Esophagus muscularis mucosa (tissue), 3 donors: ENCODE measurements at regions not wholly inside any gene's neighbourhood (a gene's known extent, or its start where the extent isn't known, plus 50 kb on each side); places are given as distances from the start of the nearest gene placed in this dataset.

Source experiments
- EP300 ChIP-seq: sonication (generic); formaldehyde crosslinking; IDR thresholded peaks from one replicate; pipeline ENCODE4 v1.6.1; 2017; ENCODE audit warnings: antibody characterized with exemption
- TF ChIP-seq, protein P1 (sequence below), 3 experiments: fragments of 200-600 bp in 2 of 3; fragments of 450-650 bp in 1 of 3; sonication (generic) in 2 of 3; IDR thresholded peaks; one replicate each; pipeline ENCODE4 v1.5.1; 2017 to 2019; ENCODE audit warnings: antibody characterized with exemption in 3 of 3, mild to moderate bottlenecking in 2 of 3, moderate library complexity in 1 of 3

DNA sequence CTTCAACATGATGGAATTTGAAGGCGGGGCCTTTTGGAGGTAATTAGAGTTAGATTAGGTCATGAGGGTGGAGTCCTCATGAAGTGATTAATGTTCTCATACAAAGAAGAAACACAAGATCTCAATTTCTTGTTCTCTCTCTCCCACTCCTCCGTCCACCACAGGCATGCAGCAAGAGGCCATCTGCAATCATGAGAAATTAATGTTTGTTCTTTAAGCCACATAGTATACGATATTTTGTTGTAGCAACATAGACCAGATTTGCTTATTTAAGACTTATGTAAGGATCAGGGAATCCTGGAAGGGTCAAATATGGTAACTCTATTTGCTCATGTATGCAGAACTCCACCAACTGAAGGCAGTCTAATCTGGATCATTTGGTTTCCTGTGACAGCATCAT, 429.0 kb downstream of the LRIG3 start:
- TF ChIP-seq, protein P1, sequence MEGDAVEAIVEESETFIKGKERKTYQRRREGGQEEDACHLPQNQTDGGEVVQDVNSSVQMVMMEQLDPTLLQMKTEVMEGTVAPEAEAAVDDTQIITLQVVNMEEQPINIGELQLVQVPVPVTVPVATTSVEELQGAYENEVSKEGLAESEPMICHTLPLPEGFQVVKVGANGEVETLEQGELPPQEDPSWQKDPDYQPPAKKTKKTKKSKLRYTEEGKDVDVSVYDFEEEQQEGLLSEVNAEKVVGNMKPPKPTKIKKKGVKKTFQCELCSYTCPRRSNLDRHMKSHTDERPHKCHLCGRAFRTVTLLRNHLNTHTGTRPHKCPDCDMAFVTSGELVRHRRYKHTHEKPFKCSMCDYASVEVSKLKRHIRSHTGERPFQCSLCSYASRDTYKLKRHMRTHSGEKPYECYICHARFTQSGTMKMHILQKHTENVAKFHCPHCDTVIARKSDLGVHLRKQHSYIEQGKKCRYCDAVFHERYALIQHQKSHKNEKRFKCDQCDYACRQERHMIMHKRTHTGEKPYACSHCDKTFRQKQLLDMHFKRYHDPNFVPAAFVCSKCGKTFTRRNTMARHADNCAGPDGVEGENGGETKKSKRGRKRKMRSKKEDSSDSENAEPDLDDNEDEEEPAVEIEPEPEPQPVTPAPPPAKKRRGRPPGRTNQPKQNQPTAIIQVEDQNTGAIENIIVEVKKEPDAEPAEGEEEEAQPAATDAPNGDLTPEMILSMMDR (IDR thresholded peaks at IDR 0.05), result no peak
- TF ChIP-seq EP300, result no peak
